ENCODE measurements at regions not wholly inside any gene's neighbourhood (a gene's known extent, or its start where the extent isn't known, plus 50 kb on each side); places are given as distances from the start of the nearest gene placed in this dataset.

- ChIA-PET CTCF (interaction anchor here (2.3 kb wide), 1 partner anchor 10 kb away, joined by 10 read pairs; no protein-coding TSS in a partner anchor), POLR2A (no interaction called here)
- DNase-seq (ENCODE audit: low read depth, low spot score): no peak
- no peak overlapping the region for H3K4me3 ChIP-seq (ENCODE audit: low read depth, low read length)
- no peak for TF ChIP-seq CTCF (IDR thresholded peaks at IDR 0.05; ENCODE audit: insufficient read depth, low read length, missing control alignments)
Measured at GRCh38 chr5:38660194-38660668, 103.8 kb upstream of the LIFR start.

GRCh38 chr5:38662090-38662489 is 105.6 kb upstream of the LIFR start:
- TF ChIP-seq CTCF (IDR thresholded peaks at IDR 0.05; ENCODE audit: insufficient read depth, low read length, missing control alignments): no peak
- POLR2A ChIA-PET: no interaction called here

GRCh38 chr5:38663249-38663648 is 106.8 kb upstream of the LIFR start:
- CTCF ChIA-PET: interaction anchor here (1.3 to 2.6 kb wide), 3 partner anchors 9 to 280 kb away, joined by 4 to 13 read pairs (median 9); no protein-coding TSS in a partner anchor
- POLR2A ChIA-PET: no interaction called here
- H3K4me3 ChIP-seq (ENCODE audit: low read depth, low read length): no peak overlapping the region
- TF ChIP-seq CTCF (IDR thresholded peaks at IDR 0.05; ENCODE audit: insufficient read depth, low read length, missing control alignments): no peak
- no peak for DNase-seq (ENCODE audit: low read depth, low spot score)

More at GRCh38 chr5:38662090-38662489, 105.6 kb upstream of the LIFR start:
- no peak for DNase-seq (ENCODE audit: low read depth, low spot score)
- CTCF ChIA-PET: interaction anchor here (0.7 to 2.6 kb wide), 6 partner anchors 8 to 279 kb away, joined by 3 to 13 read pairs (median 6); no protein-coding TSS in a partner anchor
- H3K4me3 ChIP-seq (ENCODE audit: low read depth, low read length): no peak overlapping the region

GRCh38 chr5:38666668-38667498 is 110.4 kb upstream of the LIFR start:
- TF ChIP-seq CTCF (IDR thresholded peaks at IDR 0.05; ENCODE audit: insufficient read depth, low read length, missing control alignments): peak; percentile 70
- ChIA-PET POLR2A (no interaction called here), CTCF (interaction anchor here (1.4 to 7.3 kb wide), 4 partner anchors 16 to 284 kb away, joined by 3 to 46 read pairs (median 10); no protein-coding TSS in a partner anchor)
- no peak overlapping the region for H3K4me3 ChIP-seq (ENCODE audit: low read depth, low read length)
- DNase-seq (ENCODE audit: low read depth, low spot score): no peak

- ChIA-PET POLR2A (no interaction called here), CTCF (interaction anchor here (0.8 to 7.3 kb wide), 8 partner anchors 9 to 284 kb away, joined by 3 to 46 read pairs (median 3); no protein-coding TSS in a partner anchor)
- DNase-seq (ENCODE audit: low read depth, low spot score): no peak
- TF ChIP-seq CTCF (IDR thresholded peaks at IDR 0.05; ENCODE audit: insufficient read depth, low read length, missing control alignments): no peak
- no peak overlapping the region for H3K4me3 ChIP-seq (ENCODE audit: low read depth, low read length)
Measured at GRCh38 chr5:38667499-38667776, 111.0 kb upstream of the LIFR start.

- no peak overlapping the region for H3K4me3 ChIP-seq (ENCODE audit: low read depth, low read length)
- no peak for TF ChIP-seq CTCF (IDR thresholded peaks at IDR 0.05; ENCODE audit: insufficient read depth, low read length, missing control alignments)
- ChIA-PET POLR2A (no interaction called here), CTCF (interaction anchor here (1.1 to 7.3 kb wide), 3 partner anchors 9 to 232 kb away, joined by 3 to 46 read pairs (median 10); no protein-coding TSS in a partner anchor)
- DNase-seq (ENCODE audit: low read depth, low spot score): no peak
Measured at GRCh38 chr5:38669361-38669880, 113.0 kb upstream of the LIFR start.
